PC-3 (cell line): ENCODE measurements at regions not wholly inside any gene's neighbourhood (a gene's known extent, or its start where the extent isn't known, plus 50 kb on each side); places are given as distances from the start of the nearest gene placed in this dataset.

Source experiments
- ATAC-seq: fragments of 200-7000 bp; cut with Tn5 transposase; 2 replicates; pipeline ENCODE4 v1.9.1; 2020; ENCODE audit warnings: mild to moderate bottlenecking, moderate library complexity
- BruUV-seq: library from RNA; stranded (reverse); fragments of 400-500 nt; replicated peaks from 2 replicates; lab custom pipeline; 2021; lab: Mats Ljungman, UMichigan
- CTCF ChIA-PET: fragments of 300-600 bp; sonication (Branson Sonifier 250); formaldehyde crosslinking; loops from one replicate; lab custom pipeline; 2022; ENCODE audit warnings: antibody characterized with exemption; lab: Charles Lee
- POLR2A ChIA-PET: fragments of 300-600 bp; sonication (Branson Sonifier 250); formaldehyde crosslinking; loops from one replicate; lab custom pipeline; 2022; ENCODE audit warnings: antibody characterized with exemption; ENCODE audit not compliant: unreplicated experiment; lab: Charles Lee
- DNase-seq: peaks from one replicate; pipeline ENCODE4 v3.0.0-alpha.2; 2015
- H2AFZ ChIP-seq: fragments of 300-600 bp; sonication (generic); 2 replicates; pipeline ENCODE4 v1.6.0; 2016; ENCODE audit warnings: antibody characterized with exemption, low read length
- H3F3A ChIP-seq: fragments of 300-600 bp; sonication (generic); one replicate; pipeline ENCODE4 v1.6.0; 2017; ENCODE audit warnings: antibody characterized with exemption, low read length, control low read depth, mild to moderate bottlenecking; ENCODE audit not compliant: unreplicated experiment
- H3K27ac ChIP-seq: fragments of 300-600 bp; sonication (generic); 2 replicates; pipeline ENCODE4 v1.5.1; 2016; ENCODE audit warnings: mild to moderate bottlenecking, low read length
- H3K27me3 ChIP-seq: fragments of 300-600 bp; sonication (generic); 2 replicates; pipeline ENCODE4 v1.6.1; 2016; ENCODE audit warnings: low read length, mixed read lengths
- H3K36me3 ChIP-seq: fragments of 300-600 bp; sonication (generic); 2 replicates; pipeline ENCODE4 v1.6.1; 2016; ENCODE audit warnings: low read depth, mixed run types, low read length, mixed read lengths
- H3K4me1 ChIP-seq: fragments of 300-600 bp; sonication (generic); 2 replicates; pipeline ENCODE4 v1.5.1; 2016; ENCODE audit warnings: low read length; ENCODE audit not compliant: insufficient read depth
- H3K4me2 ChIP-seq: fragments of 300-600 bp; sonication (generic); 2 replicates; pipeline ENCODE4 v1.6.0; 2016; ENCODE audit warnings: low read length
- H3K4me3 ChIP-seq: fragments of 300-600 bp; sonication (generic); 2 replicates; pipeline ENCODE4 v1.5.1; 2016; ENCODE audit warnings: mild to moderate bottlenecking, low read length, mixed read lengths
- H3K79me2 ChIP-seq: fragments of 300-600 bp; sonication (generic); 2 replicates; pipeline ENCODE4 v1.6.1; 2017; ENCODE audit warnings: low read length, mixed read lengths
- H3K9ac ChIP-seq: fragments of 300-600 bp; sonication (generic); 2 replicates; pipeline ENCODE4 v1.6.0; 2016; ENCODE audit warnings: mild to moderate bottlenecking, low read length
- H3K9me2 ChIP-seq: fragments of 300-600 bp; sonication (generic); replicated peaks from 2 replicates; pipeline ENCODE4 v1.6.1; 2016; ENCODE audit warnings: mixed run types, low read length, mixed read lengths
- H3K9me3 ChIP-seq: fragments of 300-600 bp; sonication (generic); 2 replicates; pipeline ENCODE4 v1.6.1; 2016; ENCODE audit warnings: low read length, mixed read lengths
- H4K20me1 ChIP-seq: fragments of 300-600 bp; sonication (generic); 2 replicates; pipeline ENCODE4 v1.6.1; 2016; ENCODE audit warnings: low read length, mixed read lengths
- CTCF ChIP-seq: fragments of 300-600 bp; sonication (generic); conservative IDR thresholded peaks from 2 replicates; pipeline ENCODE4 v1.5.1; 2017; ENCODE audit warnings: antibody characterized with exemption, low read depth, mild to moderate bottlenecking, low read length
- EZH2 ChIP-seq: fragments of 300-600 bp; sonication (generic); IDR thresholded peaks from one replicate; pipeline ENCODE4 v1.6.1; 2017; ENCODE audit warnings: antibody characterized with exemption, mild to moderate bottlenecking, low read length; ENCODE audit not compliant: unreplicated experiment
- EZH2phosphoT487 ChIP-seq: fragments of 300-600 bp; sonication (generic); IDR thresholded peaks from 2 replicates; pipeline ENCODE4 v1.6.1; 2018; ENCODE audit warnings: mild to moderate bottlenecking, antibody characterized with exemption, low read length, borderline replicate concordance
- intact Hi-C: fragments of 100-400 bp; cut with micrococcal nuclease; formaldehyde crosslinking; loops from 2 replicates; pipeline ENCODE4 v1.9.0; 2023

GRCh38 chr2:118596620-118597019, 250.8 kb downstream of the EN1 start:
- CTCF ChIA-PET, result no interaction called here
- H3F3A ChIP-seq, result no peaks in the 10 kb centered on the region
- H3K27ac ChIP-seq, result no peak overlapping the region
- ATAC-seq (no peak), DNase-seq (no peak)
- no peak overlapping the region for H3K9ac ChIP-seq
- no TSS peak for BruUV-seq
- no peaks in the 10 kb centered on the region for H3K79me2 ChIP-seq
- no peaks in the 10 kb centered on the region for H3K9me3 ChIP-seq
- TF ChIP-seq EZH2phosphoT487, result no peak
- no peak for TF ChIP-seq CTCF
- TF ChIP-seq EZH2, result no peak
- POLR2A ChIA-PET, result no interaction called here
- peaks cover 20% of the 10 kb centered on the region for H3K27me3 ChIP-seq
- no peaks in the 10 kb centered on the region for H3K4me1 ChIP-seq
- H2AFZ ChIP-seq, result no peak overlapping the region
- no peaks in the 10 kb centered on the region for H3K36me3 ChIP-seq
- H3K9me2 ChIP-seq, result no peaks in the 10 kb centered on the region
- H3K4me3 ChIP-seq, result no peak overlapping the region
- no peaks in the 10 kb centered on the region for H4K20me1 ChIP-seq
- intact Hi-C loops, result no loop called here
- H3K4me2 ChIP-seq, result no peak overlapping the region

GRCh38 chr2:118593257-118593656, 254.2 kb downstream of the EN1 start:
- ChIA-PET POLR2A (no interaction called here), CTCF (no interaction called here)

GRCh38 chr2:118591223-118591622, 256.2 kb downstream of the EN1 start:
- no peak for TF ChIP-seq EZH2phosphoT487
- TF ChIP-seq CTCF, result no peak
- TF ChIP-seq EZH2, result no peak
- peaks cover 34% of the 10 kb centered on the region for H3K27me3 ChIP-seq
- ATAC-seq, result no peak
- H3K36me3 ChIP-seq, result no peaks in the 10 kb centered on the region
- H3K4me3 ChIP-seq, result no peak overlapping the region
- H3K27ac ChIP-seq, result no peak overlapping the region
- H3K4me2 ChIP-seq, result no peak overlapping the region
- no peak for DNase-seq
- no peaks in the 10 kb centered on the region for H3K79me2 ChIP-seq
- H3K9me3 ChIP-seq, result no peaks in the 10 kb centered on the region
- H3K4me1 ChIP-seq, result no peaks in the 10 kb centered on the region
- H4K20me1 ChIP-seq, result no peaks in the 10 kb centered on the region
- H2AFZ ChIP-seq, result no peak overlapping the region
- intact Hi-C loops, result no loop called here
- ChIA-PET POLR2A (no interaction called here), CTCF (no interaction called here)
- H3F3A ChIP-seq, result no peaks in the 10 kb centered on the region
- no TSS peak for BruUV-seq
- H3K9ac ChIP-seq, result no peak overlapping the region
- H3K9me2 ChIP-seq, result no peaks in the 10 kb centered on the region

More at GRCh38 chr2:118593257-118593656, 254.2 kb downstream of the EN1 start:
- no peaks in the 10 kb centered on the region for H3K9me2 ChIP-seq
- H4K20me1 ChIP-seq, result no peaks in the 10 kb centered on the region
- no peak for ATAC-seq
- H3K79me2 ChIP-seq, result no peaks in the 10 kb centered on the region
- no peaks in the 10 kb centered on the region for H3K36me3 ChIP-seq
- no peaks in the 10 kb centered on the region for H3F3A ChIP-seq
- H3K4me2 ChIP-seq, result no peak overlapping the region
- H3K4me1 ChIP-seq, result no peaks in the 10 kb centered on the region
- BruUV-seq, result no TSS peak
- H3K27me3 ChIP-seq, result peaks cover 37% of the 10 kb centered on the region
- no peak overlapping the region for H2AFZ ChIP-seq
- H3K9me3 ChIP-seq, result no peaks in the 10 kb centered on the region
- TF ChIP-seq EZH2 (no peak), CTCF (no peak), EZH2phosphoT487 (no peak)
- no peak overlapping the region for H3K4me3 ChIP-seq
- intact Hi-C loops, result no loop called here
- DNase-seq, result no peak
- no peak overlapping the region for H3K27ac ChIP-seq
- H3K9ac ChIP-seq, result no peak overlapping the region
